ENCODE measurements at regions not wholly inside any gene's neighbourhood (a gene's known extent, or its start where the extent isn't known, plus 50 kb on each side); places are given as distances from the start of the nearest gene placed in this dataset.

- Histone ChIP-seq H4K20me1 (ENCODE audit: insufficient read depth, low read length) (no peaks in the 10 kb centered on the region), H3K4me1 (ENCODE audit: insufficient read depth, low read length, poor library complexity, severe bottlenecking) (no peaks in the 10 kb centered on the region), H3K4me3 (ENCODE audit: low read depth, low read length, poor library complexity, severe bottlenecking) (no peak overlapping the region), H3K4me2 (ENCODE audit: low read length) (no peak overlapping the region), H2AFZ (ENCODE audit: low read length) (no peak overlapping the region), H3K27ac (ENCODE audit: low read depth, low read length, poor library complexity, severe bottlenecking) (no peak overlapping the region), H3K79me2 (ENCODE audit: insufficient read depth, low read depth, low read length) (no peaks in the 10 kb centered on the region), H3K9me2 (ENCODE audit: insufficient read depth, low read length) (no peaks in the 10 kb centered on the region), H3K36me3 (ENCODE audit: insufficient read depth, low read length) (no peaks in the 10 kb centered on the region), H3K9me3 (ENCODE audit: low read length) (no peaks in the 10 kb centered on the region)
- intact Hi-C loops (cut with micrococcal nuclease; ENCODE audit: unreplicated experiment): no loop called here
- no TSS peak for BruUV-seq (replicated peaks)
- no peak for DNase-seq (ENCODE audit: low spot score)
- no peak for TF ChIP-seq EZH2phosphoT487 (IDR thresholded peaks at IDR 0.05; ENCODE audit: borderline replicate concordance, low read depth, low read length)
- TF ChIP-seq, protein P1, sequence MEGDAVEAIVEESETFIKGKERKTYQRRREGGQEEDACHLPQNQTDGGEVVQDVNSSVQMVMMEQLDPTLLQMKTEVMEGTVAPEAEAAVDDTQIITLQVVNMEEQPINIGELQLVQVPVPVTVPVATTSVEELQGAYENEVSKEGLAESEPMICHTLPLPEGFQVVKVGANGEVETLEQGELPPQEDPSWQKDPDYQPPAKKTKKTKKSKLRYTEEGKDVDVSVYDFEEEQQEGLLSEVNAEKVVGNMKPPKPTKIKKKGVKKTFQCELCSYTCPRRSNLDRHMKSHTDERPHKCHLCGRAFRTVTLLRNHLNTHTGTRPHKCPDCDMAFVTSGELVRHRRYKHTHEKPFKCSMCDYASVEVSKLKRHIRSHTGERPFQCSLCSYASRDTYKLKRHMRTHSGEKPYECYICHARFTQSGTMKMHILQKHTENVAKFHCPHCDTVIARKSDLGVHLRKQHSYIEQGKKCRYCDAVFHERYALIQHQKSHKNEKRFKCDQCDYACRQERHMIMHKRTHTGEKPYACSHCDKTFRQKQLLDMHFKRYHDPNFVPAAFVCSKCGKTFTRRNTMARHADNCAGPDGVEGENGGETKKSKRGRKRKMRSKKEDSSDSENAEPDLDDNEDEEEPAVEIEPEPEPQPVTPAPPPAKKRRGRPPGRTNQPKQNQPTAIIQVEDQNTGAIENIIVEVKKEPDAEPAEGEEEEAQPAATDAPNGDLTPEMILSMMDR (conservative IDR thresholded peaks at IDR 0.05; ENCODE audit: low read length): no peak
- CTCF ChIA-PET (ENCODE audit: unreplicated experiment): no interaction called here
- POLR2A ChIA-PET: interaction anchor here (1.0 kb wide), 1 partner anchor 20 kb away, joined by 3 read pairs; no protein-coding TSS in a partner anchor
Observed at GRCh38 chr15:98067339-98067738, 106.8 kb downstream of the ARRDC4 start.

DNA sequence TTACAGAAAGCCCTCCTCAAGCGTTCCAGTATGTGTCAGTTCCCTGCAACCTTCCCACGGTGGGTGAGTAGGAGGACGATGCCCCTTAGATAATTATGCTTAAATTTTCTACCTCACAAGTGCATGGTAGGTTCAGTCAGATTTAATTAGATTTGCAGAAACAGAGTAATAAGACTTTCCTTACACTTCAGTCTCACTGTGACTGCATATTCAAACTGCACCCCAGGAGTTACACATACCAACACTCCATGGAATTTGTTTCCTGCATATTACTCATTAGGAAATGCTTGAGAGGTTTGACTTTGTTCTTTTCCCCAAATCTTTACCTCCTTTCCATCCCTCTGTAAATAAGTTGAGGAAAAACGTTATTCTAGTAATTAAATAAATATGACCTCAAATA is 108.8 kb downstream of the ARRDC4 start:
- POLR2A ChIA-PET: interaction anchor here (0.8 kb wide), 1 partner anchor 727 kb away, joined by 3 read pairs; no protein-coding TSS in a partner anchor
- H3K4me3 ChIP-seq (ENCODE audit: low read depth, low read length, poor library complexity, severe bottlenecking): no peak overlapping the region
- TF ChIP-seq, protein P1 (conservative IDR thresholded peaks at IDR 0.05; ENCODE audit: low read length): no peak
- no peak for TF ChIP-seq EZH2phosphoT487 (IDR thresholded peaks at IDR 0.05; ENCODE audit: borderline replicate concordance, low read depth, low read length)
- H3K9me3 ChIP-seq (ENCODE audit: low read length): no peaks in the 10 kb centered on the region
- intact Hi-C loops (cut with micrococcal nuclease; ENCODE audit: unreplicated experiment): no loop called here
- CTCF ChIA-PET (ENCODE audit: unreplicated experiment): no interaction called here
- no peak for DNase-seq (ENCODE audit: low spot score)
- no peak overlapping the region for H2AFZ ChIP-seq (ENCODE audit: low read length)
- no peak overlapping the region for H3K27ac ChIP-seq (ENCODE audit: low read depth, low read length, poor library complexity, severe bottlenecking)
- no peaks in the 10 kb centered on the region for H3K36me3 ChIP-seq (ENCODE audit: insufficient read depth, low read length)
- H3K79me2 ChIP-seq (ENCODE audit: insufficient read depth, low read depth, low read length): no peaks in the 10 kb centered on the region
- H4K20me1 ChIP-seq (ENCODE audit: insufficient read depth, low read length): no peaks in the 10 kb centered on the region
- BruUV-seq (replicated peaks): no TSS peak
- no peaks in the 10 kb centered on the region for H3K4me1 ChIP-seq (ENCODE audit: insufficient read depth, low read length, poor library complexity, severe bottlenecking)
- H3K9me2 ChIP-seq (ENCODE audit: insufficient read depth, low read length): no peaks in the 10 kb centered on the region
- no peak overlapping the region for H3K4me2 ChIP-seq (ENCODE audit: low read length)

DNA sequence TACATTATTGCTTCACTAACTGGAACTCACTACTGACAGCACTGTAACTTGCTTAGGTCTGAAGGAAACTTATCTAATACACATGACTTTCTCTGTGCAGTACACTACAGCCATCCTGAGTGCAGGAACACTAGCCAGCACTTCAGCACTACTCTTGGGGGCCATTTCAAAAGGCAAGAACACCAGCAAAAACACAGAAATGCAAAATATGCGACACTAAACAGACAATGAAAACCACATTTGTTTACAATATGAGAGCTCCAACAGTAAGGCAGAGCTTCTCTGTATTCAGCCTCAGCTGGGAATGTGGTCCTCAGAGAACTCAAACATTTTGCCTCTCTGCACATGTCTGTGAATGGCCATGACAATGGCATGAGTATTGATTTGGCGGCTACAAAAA is 109.6 kb downstream of the ARRDC4 start:
- H3K4me2 ChIP-seq (ENCODE audit: low read length): no peak overlapping the region
- no peaks in the 10 kb centered on the region for H3K4me1 ChIP-seq (ENCODE audit: insufficient read depth, low read length, poor library complexity, severe bottlenecking)
- ChIA-PET POLR2A (no interaction called here), CTCF (ENCODE audit: unreplicated experiment) (no interaction called here)
- no peak overlapping the region for H2AFZ ChIP-seq (ENCODE audit: low read length)
- H4K20me1 ChIP-seq (ENCODE audit: insufficient read depth, low read length): no peaks in the 10 kb centered on the region
- H3K9me3 ChIP-seq (ENCODE audit: low read length): no peaks in the 10 kb centered on the region
- no peak overlapping the region for H3K4me3 ChIP-seq (ENCODE audit: low read depth, low read length, poor library complexity, severe bottlenecking)
- H3K9me2 ChIP-seq (ENCODE audit: insufficient read depth, low read length): no peaks in the 10 kb centered on the region
- intact Hi-C loops (cut with micrococcal nuclease; ENCODE audit: unreplicated experiment): no loop called here
- no peaks in the 10 kb centered on the region for H3K79me2 ChIP-seq (ENCODE audit: insufficient read depth, low read depth, low read length)
- H3K27ac ChIP-seq (ENCODE audit: low read depth, low read length, poor library complexity, severe bottlenecking): no peak overlapping the region
- BruUV-seq (replicated peaks): no TSS peak
- TF ChIP-seq EZH2phosphoT487 (IDR thresholded peaks at IDR 0.05; ENCODE audit: borderline replicate concordance, low read depth, low read length): no peak
- TF ChIP-seq, protein P1 (conservative IDR thresholded peaks at IDR 0.05; ENCODE audit: low read length): no peak
- no peak for DNase-seq (ENCODE audit: low spot score)
- no peaks in the 10 kb centered on the region for H3K36me3 ChIP-seq (ENCODE audit: insufficient read depth, low read length)
